ENCODE measurements at regions not wholly inside any gene's neighbourhood (a gene's known extent, or its start where the extent isn't known, plus 50 kb on each side); places are given as distances from the start of the nearest gene placed in this dataset.

DNA sequence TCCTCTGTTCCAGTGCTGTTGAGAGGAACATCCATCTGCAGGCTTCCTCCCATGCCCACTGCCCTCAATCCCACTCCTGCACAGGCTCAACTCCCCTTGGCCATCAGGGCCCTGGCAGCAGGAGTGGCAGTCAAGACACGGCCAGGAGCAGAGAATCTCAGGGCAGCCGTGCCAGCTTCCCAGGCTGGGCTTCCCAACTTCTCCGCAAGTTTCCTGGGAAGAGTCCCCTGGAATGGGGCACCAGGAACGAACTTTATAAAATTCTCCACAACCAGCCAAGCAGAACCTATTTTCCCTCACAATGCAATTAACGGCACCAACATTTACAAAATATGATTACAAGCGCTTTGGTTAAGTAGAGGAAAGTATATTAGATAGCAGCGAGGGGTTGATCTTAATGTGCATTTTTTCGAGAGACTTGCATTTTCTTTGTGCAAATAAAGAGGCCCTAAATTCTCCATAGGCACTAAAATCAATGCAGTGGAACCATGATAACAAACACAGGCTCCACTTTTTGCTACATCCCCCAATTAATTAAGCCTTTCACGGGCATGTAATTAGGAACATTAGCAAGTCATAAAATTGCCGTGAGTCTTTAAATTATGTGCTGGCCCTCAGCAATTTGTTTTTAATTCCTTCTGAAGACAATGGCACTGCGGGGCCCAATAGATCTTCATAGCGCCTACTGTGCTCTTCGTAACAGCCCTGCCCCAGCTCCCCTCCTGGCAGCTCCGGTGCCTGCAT is 99.9 kb upstream of the LHX1 start:
- TF ChIP-seq, protein P1, sequence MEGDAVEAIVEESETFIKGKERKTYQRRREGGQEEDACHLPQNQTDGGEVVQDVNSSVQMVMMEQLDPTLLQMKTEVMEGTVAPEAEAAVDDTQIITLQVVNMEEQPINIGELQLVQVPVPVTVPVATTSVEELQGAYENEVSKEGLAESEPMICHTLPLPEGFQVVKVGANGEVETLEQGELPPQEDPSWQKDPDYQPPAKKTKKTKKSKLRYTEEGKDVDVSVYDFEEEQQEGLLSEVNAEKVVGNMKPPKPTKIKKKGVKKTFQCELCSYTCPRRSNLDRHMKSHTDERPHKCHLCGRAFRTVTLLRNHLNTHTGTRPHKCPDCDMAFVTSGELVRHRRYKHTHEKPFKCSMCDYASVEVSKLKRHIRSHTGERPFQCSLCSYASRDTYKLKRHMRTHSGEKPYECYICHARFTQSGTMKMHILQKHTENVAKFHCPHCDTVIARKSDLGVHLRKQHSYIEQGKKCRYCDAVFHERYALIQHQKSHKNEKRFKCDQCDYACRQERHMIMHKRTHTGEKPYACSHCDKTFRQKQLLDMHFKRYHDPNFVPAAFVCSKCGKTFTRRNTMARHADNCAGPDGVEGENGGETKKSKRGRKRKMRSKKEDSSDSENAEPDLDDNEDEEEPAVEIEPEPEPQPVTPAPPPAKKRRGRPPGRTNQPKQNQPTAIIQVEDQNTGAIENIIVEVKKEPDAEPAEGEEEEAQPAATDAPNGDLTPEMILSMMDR (IDR thresholded peaks at IDR 0.05; ENCODE audit: low read depth, low read length) = no peak

DNA sequence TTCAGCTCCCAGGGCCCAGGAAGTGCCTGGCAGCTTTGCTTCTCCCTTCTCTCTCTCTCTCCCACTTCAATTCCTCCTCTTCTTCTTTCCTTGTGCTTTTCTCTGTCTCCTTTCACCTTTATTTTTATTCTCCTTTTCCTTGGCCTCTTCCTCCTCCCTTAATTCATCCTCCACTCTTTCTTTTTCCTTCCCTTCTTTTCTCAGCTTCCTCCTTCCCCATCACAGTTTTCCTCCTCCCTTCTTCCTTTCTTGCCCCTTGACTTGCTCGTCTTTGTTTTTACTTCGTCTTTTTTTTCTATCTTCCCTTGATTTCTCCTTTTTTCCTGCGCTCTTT is 99.4 kb upstream of the LHX1 start:
- TF ChIP-seq, protein P1 (IDR thresholded peaks at IDR 0.05; ENCODE audit: low read depth, low read length) = no peak

More for the DNA sequence above, 99.9 kb upstream of the LHX1 start:
- no peak overlapping the region for H3K4me3 ChIP-seq (ENCODE audit: low read depth, low read length)

GRCh38 chr17:36839256-36839655 is 98.0 kb upstream of the LHX1 start:
- H3K4me3 ChIP-seq (ENCODE audit: low read depth, low read length) = no peak overlapping the region
- TF ChIP-seq, protein P1 (IDR thresholded peaks at IDR 0.05; ENCODE audit: low read depth, low read length) = no peak

More for the DNA sequence above, 99.4 kb upstream of the LHX1 start:
- no peak overlapping the region for H3K4me3 ChIP-seq (ENCODE audit: low read depth, low read length)

DNA sequence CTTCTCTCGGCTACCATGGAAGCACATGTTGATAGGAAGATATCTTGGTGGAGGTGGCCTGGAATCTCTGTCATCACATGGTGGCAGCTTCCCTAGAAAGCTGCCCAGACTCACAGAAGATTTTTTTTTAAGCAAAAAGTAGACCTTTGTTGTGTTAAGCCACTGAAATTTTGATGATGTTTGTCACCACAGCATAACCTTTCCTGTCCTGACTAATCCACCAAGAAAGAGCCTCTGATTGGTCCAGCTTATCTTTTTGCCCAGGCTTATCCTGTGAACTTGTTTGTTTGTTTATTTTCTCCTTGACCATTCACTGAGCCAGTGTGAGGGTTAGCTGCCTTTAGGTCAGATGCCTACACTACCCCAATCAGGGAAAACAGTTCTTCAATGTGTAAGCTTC is 96.5 kb upstream of the LHX1 start:
- TF ChIP-seq, protein P1 (IDR thresholded peaks at IDR 0.05; ENCODE audit: low read depth, low read length) = no peak
- H3K4me3 ChIP-seq (ENCODE audit: low read depth, low read length) = no peak overlapping the region

DNA sequence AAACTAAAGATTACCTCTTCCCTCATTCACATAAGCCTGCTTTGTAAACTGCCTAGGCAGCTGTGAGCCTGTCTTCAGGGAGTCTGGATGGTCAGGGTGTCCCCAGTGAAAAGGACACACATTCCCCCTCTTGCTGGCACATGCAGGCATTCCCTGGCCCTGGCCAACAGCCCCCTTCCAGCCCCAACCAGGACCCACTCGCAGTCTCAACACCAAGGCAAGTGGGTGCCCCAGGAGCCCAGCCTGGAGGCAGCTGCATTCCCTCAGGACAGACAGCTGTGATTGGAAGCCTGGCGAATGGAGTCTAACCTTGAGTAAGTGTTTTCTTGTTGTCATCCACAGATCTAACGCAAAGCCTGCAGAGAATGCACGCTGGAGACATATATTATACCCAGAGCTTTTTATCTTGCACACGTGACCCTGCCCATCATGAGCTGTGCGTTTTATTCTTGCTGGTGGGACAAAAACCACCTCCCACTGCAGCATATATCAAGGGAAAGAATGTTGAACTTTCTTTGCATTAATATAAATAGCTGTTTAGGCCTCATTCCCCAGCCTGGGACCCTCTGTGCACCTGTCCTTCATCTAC is 95.0 kb upstream of the LHX1 start:
- TF ChIP-seq, protein P1 (IDR thresholded peaks at IDR 0.05; ENCODE audit: low read depth, low read length) = no peak

GRCh38 chr17:36842963-36843558 is 94.2 kb upstream of the LHX1 start:
- H3K4me3 ChIP-seq (ENCODE audit: low read depth, low read length) = no peak overlapping the region
- TF ChIP-seq, protein P1 (IDR thresholded peaks at IDR 0.05; ENCODE audit: low read depth, low read length) = no peak

More for the DNA sequence above, 95.0 kb upstream of the LHX1 start:
- H3K4me3 ChIP-seq (ENCODE audit: low read depth, low read length) = no peak overlapping the region

DNA sequence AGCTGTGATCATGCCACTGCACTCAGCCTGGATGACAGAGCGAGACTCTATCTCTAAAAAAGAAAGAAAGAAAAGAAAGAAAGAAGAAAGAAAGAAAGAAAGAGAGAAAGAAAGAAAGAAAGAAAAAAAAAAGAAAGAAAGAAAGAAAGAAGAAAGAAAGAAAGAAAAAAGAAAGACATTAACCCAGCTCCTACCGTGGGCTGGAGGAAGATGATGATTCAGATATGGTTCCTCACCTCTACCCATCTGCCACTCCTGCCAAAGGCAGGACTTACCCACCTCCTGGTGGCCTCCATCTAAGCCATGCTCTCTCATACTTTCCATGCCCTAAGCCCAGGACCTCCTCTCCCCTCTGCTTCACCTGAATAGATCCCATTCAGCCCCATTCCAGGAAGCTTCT is 93.3 kb upstream of the LHX1 start:
- TF ChIP-seq, protein P1 (IDR thresholded peaks at IDR 0.05; ENCODE audit: low read depth, low read length) = no peak
- no peak overlapping the region for H3K4me3 ChIP-seq (ENCODE audit: low read depth, low read length)
